ENCODE measurements at regions not wholly inside any gene's neighbourhood (a gene's known extent, or its start where the extent isn't known, plus 50 kb on each side); places are given as distances from the start of the nearest gene placed in this dataset.

DNA sequence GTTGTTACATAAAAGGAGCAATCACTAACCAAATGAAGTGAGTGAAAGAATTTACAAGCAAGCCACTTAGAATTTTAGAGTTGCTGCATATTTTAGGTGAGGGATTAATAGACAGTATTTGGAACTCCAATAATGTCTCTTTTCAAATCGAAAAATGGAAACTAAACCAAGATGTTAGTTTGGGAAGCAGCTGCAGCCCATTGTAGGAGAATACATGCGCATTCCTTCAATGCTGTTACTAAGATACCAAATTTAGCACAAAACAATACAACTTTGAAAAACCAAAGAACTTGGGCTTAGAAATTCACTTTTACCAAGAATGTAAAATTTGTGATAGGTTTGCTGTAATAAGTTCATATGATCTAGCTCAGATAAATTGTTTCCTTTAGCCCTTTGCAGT, 411.8 kb upstream of the CDH6 start:
- no peak for TF ChIP-seq CTCF (IDR thresholded peaks at IDR 0.05; ENCODE audit: low read depth, low read length)
- no peak overlapping the region for H3K4me3 ChIP-seq (ENCODE audit: low read depth, low read length)

DNA sequence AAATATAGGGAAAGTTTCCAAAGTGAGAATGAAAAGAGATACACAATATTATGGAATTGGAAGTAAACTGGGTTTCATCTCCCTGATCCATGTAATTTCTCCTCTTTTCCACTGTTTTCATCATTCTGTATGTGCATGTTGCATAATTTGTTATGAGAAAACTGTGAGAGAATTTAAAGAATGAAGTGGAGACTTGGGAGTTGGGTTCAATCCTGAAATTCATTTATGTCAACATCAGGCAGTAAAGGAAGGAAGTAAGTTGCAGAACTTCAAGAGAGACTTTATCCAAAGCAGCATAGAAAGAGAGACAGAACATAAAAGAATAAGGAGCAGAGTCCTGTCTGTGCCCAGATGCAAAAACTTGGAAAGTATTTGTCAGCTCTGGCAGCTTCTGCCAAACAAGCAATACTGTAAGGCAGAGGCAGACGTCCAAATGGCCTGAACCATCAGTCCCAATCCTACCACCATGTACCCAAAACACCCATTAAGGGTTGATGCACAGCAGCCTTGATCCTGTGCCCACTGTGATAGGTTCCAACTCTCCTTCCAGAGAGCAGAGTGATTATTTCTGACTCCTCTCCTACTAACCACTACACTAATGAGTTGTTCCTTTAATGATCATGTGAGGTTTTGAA, 425.3 kb upstream of the CDH6 start:
- no peak for TF ChIP-seq CTCF (IDR thresholded peaks at IDR 0.05; ENCODE audit: low read depth, low read length)
- no peak overlapping the region for H3K4me3 ChIP-seq (ENCODE audit: low read depth, low read length)

DNA sequence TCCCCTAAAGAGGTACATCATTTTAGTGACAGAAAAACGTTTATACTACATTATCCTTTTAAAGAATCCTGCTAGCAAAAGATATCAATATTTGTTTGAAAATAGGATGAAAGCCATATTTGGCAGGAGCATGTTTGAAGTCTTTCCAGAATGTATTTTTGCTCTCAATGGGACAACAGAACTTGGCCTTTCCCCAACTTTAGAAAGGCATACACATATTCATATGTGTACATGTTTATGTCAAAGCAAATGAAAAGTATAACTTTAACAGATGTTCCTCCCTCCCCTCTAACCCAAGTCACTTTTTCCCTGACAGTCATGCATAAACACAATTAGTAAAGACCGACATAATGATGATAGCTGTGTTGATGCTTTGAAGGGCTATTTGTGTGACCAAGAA, 427.8 kb upstream of the CDH6 start:
- no peak for TF ChIP-seq CTCF (IDR thresholded peaks at IDR 0.05; ENCODE audit: low read depth, low read length)

GRCh38 chr5:30765227-30765626, 428.3 kb upstream of the CDH6 start:
- H3K4me3 ChIP-seq (ENCODE audit: low read depth, low read length) = no peak overlapping the region
- TF ChIP-seq CTCF (IDR thresholded peaks at IDR 0.05; ENCODE audit: low read depth, low read length) = no peak

More for the DNA sequence above, 427.8 kb upstream of the CDH6 start:
- H3K4me3 ChIP-seq (ENCODE audit: low read depth, low read length) = no peak overlapping the region

GRCh38 chr5:30764704-30765103, 428.8 kb upstream of the CDH6 start:
- TF ChIP-seq CTCF (IDR thresholded peaks at IDR 0.05; ENCODE audit: low read depth, low read length) = no peak
- H3K4me3 ChIP-seq (ENCODE audit: low read depth, low read length) = no peak overlapping the region

- no peak for TF ChIP-seq CTCF (IDR thresholded peaks at IDR 0.05; ENCODE audit: low read depth, low read length)
- no peak overlapping the region for H3K4me3 ChIP-seq (ENCODE audit: low read depth, low read length)
Observed at GRCh38 chr5:30759731-30760130, 433.8 kb upstream of the CDH6 start.

DNA sequence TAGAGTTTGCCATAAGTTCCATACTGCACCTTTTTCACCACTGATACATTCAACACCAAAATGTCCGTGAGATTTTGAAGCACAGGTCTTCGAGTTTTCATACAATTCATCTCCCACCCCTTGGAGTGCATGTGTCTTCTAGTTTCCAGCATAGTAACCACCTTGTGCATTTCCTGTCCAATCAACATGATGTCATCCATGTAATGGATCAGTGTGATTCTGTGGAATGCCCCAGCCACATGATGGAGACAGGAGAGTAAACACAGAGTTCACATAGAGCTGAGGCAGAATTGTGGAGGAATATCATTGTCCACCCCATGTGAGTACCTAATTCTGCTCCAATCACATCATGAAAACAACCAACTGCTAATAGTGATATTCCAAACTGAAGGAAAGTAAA, 441.5 kb upstream of the CDH6 start:
- no peak overlapping the region for H3K4me3 ChIP-seq (ENCODE audit: low read depth, low read length)
- TF ChIP-seq CTCF (IDR thresholded peaks at IDR 0.05; ENCODE audit: low read depth, low read length) = no peak

Measured in WI38 (cell line).